ENCODE measurements at regions not wholly inside any gene's neighbourhood (a gene's known extent, or its start where the extent isn't known, plus 50 kb on each side); places are given as distances from the start of the nearest gene placed in this dataset.
"Not testable (repeated sequence)": the region's sequence is repeated elsewhere in the genome, so short reads cannot be mapped to it uniquely, and the experiment has no call there.

DNA sequence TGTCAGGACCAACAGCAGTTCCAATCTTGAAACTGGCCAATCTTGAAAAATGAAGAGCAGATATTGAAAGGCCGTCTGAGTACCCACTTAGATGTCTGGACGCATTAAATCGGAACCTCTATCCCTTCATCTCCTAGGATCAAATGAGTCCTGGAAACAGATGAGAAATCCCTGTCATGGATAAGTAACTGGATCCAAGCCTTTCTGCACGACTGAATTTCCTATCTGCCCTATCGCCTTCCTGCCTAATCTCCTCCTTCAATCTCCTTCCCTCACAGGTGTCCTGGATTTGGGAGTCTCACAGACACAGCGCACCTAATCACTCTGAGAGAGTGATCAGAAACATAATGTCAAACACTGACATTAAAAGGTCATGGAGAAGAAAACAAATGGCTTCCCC lies 245.2 kb upstream of the PRSS58 start:
- in situ Hi-C loops (cut with MboI; ENCODE audit: low pct_unique_long_range_greater_than_20kb, low sequenced_read_pairs, unreplicated experiment) = no loop called here
- TF ChIP-seq, protein P1, sequence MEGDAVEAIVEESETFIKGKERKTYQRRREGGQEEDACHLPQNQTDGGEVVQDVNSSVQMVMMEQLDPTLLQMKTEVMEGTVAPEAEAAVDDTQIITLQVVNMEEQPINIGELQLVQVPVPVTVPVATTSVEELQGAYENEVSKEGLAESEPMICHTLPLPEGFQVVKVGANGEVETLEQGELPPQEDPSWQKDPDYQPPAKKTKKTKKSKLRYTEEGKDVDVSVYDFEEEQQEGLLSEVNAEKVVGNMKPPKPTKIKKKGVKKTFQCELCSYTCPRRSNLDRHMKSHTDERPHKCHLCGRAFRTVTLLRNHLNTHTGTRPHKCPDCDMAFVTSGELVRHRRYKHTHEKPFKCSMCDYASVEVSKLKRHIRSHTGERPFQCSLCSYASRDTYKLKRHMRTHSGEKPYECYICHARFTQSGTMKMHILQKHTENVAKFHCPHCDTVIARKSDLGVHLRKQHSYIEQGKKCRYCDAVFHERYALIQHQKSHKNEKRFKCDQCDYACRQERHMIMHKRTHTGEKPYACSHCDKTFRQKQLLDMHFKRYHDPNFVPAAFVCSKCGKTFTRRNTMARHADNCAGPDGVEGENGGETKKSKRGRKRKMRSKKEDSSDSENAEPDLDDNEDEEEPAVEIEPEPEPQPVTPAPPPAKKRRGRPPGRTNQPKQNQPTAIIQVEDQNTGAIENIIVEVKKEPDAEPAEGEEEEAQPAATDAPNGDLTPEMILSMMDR (IDR thresholded peaks at IDR 0.05; ENCODE audit: extremely low read depth, insufficient read depth, missing control alignments) = no peak
- no peak for DNase-seq (ENCODE audit: low spot score)

DNA sequence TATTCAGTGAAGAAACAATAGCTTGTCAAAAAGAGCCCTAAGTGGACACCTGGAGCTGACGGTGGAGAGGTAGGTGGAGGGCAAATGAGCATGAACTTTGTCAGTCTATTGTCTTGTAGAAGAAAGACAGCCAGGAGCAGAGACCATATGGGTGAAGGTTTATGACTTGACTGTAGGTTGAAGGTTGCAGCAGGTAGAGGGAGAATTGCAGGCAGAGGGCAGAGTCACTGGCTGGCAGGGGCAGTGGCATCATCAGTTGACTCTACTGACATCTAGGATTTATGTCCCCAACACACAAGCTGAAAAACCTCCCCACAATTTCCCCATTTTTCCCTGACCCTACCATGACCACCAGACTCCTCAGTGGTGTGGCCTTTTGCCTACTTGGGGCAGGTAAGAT lies 243.6 kb upstream of the PRSS58 start:
- in situ Hi-C loops (cut with MboI; ENCODE audit: low pct_unique_long_range_greater_than_20kb, low sequenced_read_pairs, unreplicated experiment) = no loop called here
- no peak for DNase-seq (ENCODE audit: low spot score)
- TF ChIP-seq, protein P1 (IDR thresholded peaks at IDR 0.05; ENCODE audit: extremely low read depth, insufficient read depth, missing control alignments) = no peak

DNA sequence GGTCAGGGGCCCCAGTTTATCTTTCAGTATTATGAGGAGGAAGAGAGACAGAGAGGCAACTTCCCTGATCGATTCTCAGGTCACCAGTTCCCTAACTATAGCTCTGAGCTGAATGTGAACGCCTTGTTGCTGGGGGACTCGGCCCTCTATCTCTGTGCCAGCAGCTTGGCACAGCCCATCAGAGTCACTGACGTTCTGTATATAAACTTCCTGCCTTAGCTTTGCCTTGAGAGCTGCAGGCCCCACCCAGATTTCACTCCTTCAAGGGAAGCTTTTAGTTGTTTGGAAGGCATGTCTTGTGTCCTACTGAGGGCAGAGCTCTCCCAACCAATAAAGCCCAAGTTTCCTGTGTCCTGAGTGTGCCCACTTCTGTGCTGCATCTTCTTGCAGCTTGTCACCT lies 242.5 kb upstream of the PRSS58 start:
- TF ChIP-seq, protein P1 (IDR thresholded peaks at IDR 0.05; ENCODE audit: extremely low read depth, insufficient read depth, missing control alignments) = no peak
- in situ Hi-C loops (cut with MboI; ENCODE audit: low pct_unique_long_range_greater_than_20kb, low sequenced_read_pairs, unreplicated experiment) = no loop called here
- no peak for DNase-seq (ENCODE audit: low spot score)

DNA sequence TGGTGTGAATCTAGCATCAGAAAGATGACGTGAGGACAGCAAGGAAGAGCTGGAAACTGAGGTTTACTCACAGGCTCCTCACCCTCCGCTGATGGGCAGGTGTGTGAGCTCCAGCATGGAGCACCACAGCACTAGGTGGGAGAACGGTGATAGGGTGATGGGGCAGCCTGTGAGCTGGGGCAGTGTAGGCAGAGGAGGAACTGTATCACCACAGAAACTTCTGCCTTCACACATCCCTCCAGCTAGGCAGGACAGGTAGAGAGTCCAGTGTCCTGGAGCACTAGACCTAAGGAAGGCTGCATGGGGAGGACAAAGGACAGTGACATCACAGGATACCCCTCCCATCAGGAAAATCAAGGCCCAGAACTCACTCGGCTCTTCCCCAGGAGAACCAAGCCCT lies 241.8 kb upstream of the PRSS58 start:
- in situ Hi-C loops (cut with MboI; ENCODE audit: low pct_unique_long_range_greater_than_20kb, low sequenced_read_pairs, unreplicated experiment) = no loop called here
- DNase-seq (ENCODE audit: low spot score) = no peak
- TF ChIP-seq, protein P1 (IDR thresholded peaks at IDR 0.05; ENCODE audit: extremely low read depth, insufficient read depth, missing control alignments) = no peak

DNA sequence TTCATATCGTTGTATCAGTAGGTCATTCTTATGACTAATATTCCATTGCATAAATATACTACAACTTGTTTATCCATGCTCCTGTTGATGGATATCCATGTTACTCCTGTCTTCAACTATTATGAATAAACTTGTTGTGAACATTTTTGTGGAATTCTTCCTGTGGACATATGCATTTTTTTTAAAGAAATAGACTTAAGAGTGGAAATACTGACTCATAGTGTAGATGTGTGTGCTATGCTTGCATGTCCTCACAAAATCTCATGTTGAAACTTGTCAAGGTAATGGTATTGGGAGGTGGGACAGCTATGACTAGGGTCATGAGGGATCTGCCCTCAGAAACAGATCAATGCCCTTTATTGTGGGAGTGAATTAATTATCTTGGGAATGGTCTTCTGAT lies 240.5 kb upstream of the PRSS58 start:
- TF ChIP-seq, protein P1 (IDR thresholded peaks at IDR 0.05; ENCODE audit: extremely low read depth, insufficient read depth, missing control alignments) = no peak
- in situ Hi-C loops (cut with MboI; ENCODE audit: low pct_unique_long_range_greater_than_20kb, low sequenced_read_pairs, unreplicated experiment) = no loop called here
- no peak for DNase-seq (ENCODE audit: low spot score)

DNA sequence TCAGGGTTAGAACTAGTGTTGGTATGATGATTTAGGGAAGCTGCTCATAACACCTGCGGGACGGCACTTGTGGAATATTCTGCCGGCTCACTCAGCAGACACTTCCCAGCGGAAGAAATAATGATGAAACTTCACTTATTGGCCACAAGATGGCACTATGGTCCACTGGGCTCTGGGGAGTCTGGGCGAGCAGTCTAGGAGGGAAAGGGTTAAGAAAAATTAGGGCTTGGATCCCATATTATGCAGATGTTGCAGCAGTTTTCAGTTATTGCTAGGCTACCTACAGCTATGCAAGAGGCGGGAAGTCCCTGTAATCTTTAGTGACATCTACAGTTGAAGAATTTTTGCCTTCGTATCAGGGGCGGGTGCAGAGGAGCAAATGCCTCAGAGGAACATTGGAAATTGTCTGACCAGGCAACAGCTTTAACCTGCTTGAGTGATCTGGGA lies 238.7 kb upstream of the PRSS58 start:
- peak; percentile 34 for DNase-seq (ENCODE audit: low spot score)
- TF ChIP-seq, protein P1 (IDR thresholded peaks at IDR 0.05; ENCODE audit: extremely low read depth, insufficient read depth, missing control alignments) = peak; percentile 78
- in situ Hi-C loops (cut with MboI; ENCODE audit: low pct_unique_long_range_greater_than_20kb, low sequenced_read_pairs, unreplicated experiment) = no loop called here

DNA sequence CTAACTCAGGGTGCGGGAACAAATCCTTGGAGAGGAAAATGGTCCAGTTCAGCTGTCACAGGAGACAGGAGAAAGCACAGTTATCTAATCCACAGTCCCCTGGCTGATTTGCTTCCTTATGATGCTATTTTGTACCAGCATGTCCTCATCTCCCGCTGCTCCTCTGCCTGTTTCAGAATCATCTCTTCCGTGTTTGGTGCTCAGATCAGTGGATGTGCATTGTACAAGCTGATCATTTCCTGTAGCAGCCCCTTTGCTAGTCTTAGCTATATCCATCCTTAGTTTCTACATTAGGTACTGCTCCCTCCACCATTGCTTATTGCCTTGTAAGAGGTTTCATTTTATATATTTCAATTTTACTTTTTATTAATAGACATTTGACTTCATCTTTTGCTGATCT lies 238.0 kb upstream of the PRSS58 start:
- in situ Hi-C loops (cut with MboI; ENCODE audit: low pct_unique_long_range_greater_than_20kb, low sequenced_read_pairs, unreplicated experiment); DNase-seq (ENCODE audit: low spot score): not testable (repeated sequence)

DNA sequence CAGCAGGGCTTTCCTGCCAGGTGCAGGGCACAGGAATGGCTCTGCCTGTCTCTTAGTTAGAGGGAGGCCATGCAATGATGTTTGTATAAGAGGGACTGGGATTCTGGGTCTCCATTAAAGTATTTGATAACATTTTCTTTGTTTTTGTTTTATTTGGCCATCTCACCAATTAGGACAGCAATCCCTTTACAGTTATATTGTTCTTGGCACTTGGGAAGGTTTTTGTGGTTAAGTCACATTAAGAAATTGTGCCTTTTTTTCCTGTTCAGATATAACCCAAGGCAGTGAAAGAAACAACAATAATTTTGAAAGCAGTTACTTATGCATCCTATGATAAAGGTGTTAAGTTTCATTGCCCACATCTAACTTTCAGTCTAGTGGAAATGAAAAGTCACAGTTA lies 237.4 kb upstream of the PRSS58 start:
- in situ Hi-C loops (cut with MboI; ENCODE audit: low pct_unique_long_range_greater_than_20kb, low sequenced_read_pairs, unreplicated experiment); DNase-seq (ENCODE audit: low spot score): not testable (repeated sequence)
